IMR-90 (cell line): ENCODE measurements at regions not wholly inside any gene's neighbourhood (a gene's known extent, or its start where the extent isn't known, plus 50 kb on each side); places are given as distances from the start of the nearest gene placed in this dataset.

ENCODE experiments used
- ATAC-seq: fragments of 200-7000 bp; cut with Tn5 transposase; 2 replicates; pipeline ENCODE4 v1.9.1; 2020; ENCODE audit warnings: low read depth, mild to moderate bottlenecking, moderate library complexity
- BruUV-seq: library from RNA; stranded (reverse); fragments of 400-500 nt; replicated peaks from 2 replicates; lab custom pipeline; 2021; lab: Mats Ljungman, UMichigan
- CTCF ChIA-PET: fragments of 300-600 bp; formaldehyde crosslinking; extraction: SDS; loops from one replicate; lab custom pipeline; 2021; ENCODE audit warnings: antibody characterized with exemption; lab: Yijun Ruan, JAX
- POLR2A ChIA-PET: fragments of 300-600 bp; sonication (Branson Sonifier 250); formaldehyde crosslinking; loops from one replicate; lab custom pipeline; 2022; ENCODE audit warnings: antibody characterized with exemption; ENCODE audit not compliant: unreplicated experiment; lab: Charles Lee
- DNase-seq: peaks from one replicate; pipeline ENCODE4 v3.0.0; 2013
- H2AFZ ChIP-seq: replicated peaks from 2 replicates; pipeline ENCODE3; 2013; ENCODE audit warnings: low read length, mild to moderate bottlenecking; ENCODE audit not compliant: poor library complexity
- H2AK5ac ChIP-seq: 2 replicates; pipeline ENCODE4 v1.6.1; 2013; ENCODE audit warnings: low read depth, low read length, inconsistent platforms
- H2AK9ac ChIP-seq: replicated peaks from 2 replicates; pipeline ENCODE3; 2013; ENCODE audit warnings: mild to moderate bottlenecking, low read depth, low read length, moderate library complexity; ENCODE audit not compliant: poor library complexity
- H2BK120ac ChIP-seq: 2 replicates; pipeline ENCODE4 v1.6.1; 2013; ENCODE audit warnings: low read depth, low read length, inconsistent platforms
- H2BK15ac ChIP-seq: 3 replicates; pipeline ENCODE4 v1.6.1; 2013; ENCODE audit warnings: low read depth, low read length, inconsistent platforms
- H2BK20ac ChIP-seq: 2 replicates; pipeline ENCODE4 v1.6.1; 2013; ENCODE audit warnings: low read depth, mild to moderate bottlenecking, inconsistent platforms, low read length, moderate library complexity
- H2BK5ac ChIP-seq: 2 replicates; pipeline ENCODE4 v1.6.1; 2013; ENCODE audit warnings: mild to moderate bottlenecking, low read depth, low read length, inconsistent platforms; ENCODE audit not compliant: poor library complexity, severe bottlenecking
- H3K14ac ChIP-seq: replicated peaks from 2 replicates; pipeline ENCODE4 v1.6.1; 2013; ENCODE audit warnings: low read depth, low read length, inconsistent platforms
- H3K18ac ChIP-seq: 2 replicates; pipeline ENCODE4 v1.6.1; 2013; ENCODE audit warnings: low read depth, low read length, control low read depth
- H3K23ac ChIP-seq: 2 replicates; pipeline ENCODE4 v1.6.1; 2013; ENCODE audit warnings: low read depth, low read length, inconsistent platforms
- H3K27ac ChIP-seq: 2 replicates; pipeline ENCODE4 v1.5.1; 2013; ENCODE audit warnings: mild to moderate bottlenecking, control low read depth, low read length; ENCODE audit not compliant: insufficient read depth
- H3K27me3 ChIP-seq: 2 replicates; pipeline ENCODE4 v1.6.1; 2013; ENCODE audit warnings: low read length; ENCODE audit not compliant: control insufficient read depth, insufficient read depth
- H3K36me3 ChIP-seq: 2 replicates; pipeline ENCODE4 v1.6.1; 2013; ENCODE audit warnings: low read length, mixed read lengths; ENCODE audit not compliant: control insufficient read depth, insufficient read depth
- H3K4ac ChIP-seq: 2 replicates; pipeline ENCODE4 v1.6.1; 2013; ENCODE audit warnings: low read depth, low read length, inconsistent platforms
- H3K4me1 ChIP-seq: 2 replicates; pipeline ENCODE4 v1.6.1; 2013; ENCODE audit warnings: low read length, mixed read lengths; ENCODE audit not compliant: control insufficient read depth, insufficient read depth
- H3K4me2 ChIP-seq: 2 replicates; pipeline ENCODE4 v1.6.1; 2013; ENCODE audit warnings: low read depth, mild to moderate bottlenecking, control low read depth, low read length, moderate library complexity
- H3K4me3 ChIP-seq: 2 replicates; pipeline ENCODE4 v1.5.1; 2013; ENCODE audit warnings: low read depth, mild to moderate bottlenecking, control low read depth, low read length, moderate library complexity; ENCODE audit not compliant: insufficient read depth
- H3K56ac ChIP-seq: 2 replicates; pipeline ENCODE4 v1.6.1; 2013; ENCODE audit warnings: low read length, inconsistent platforms; ENCODE audit not compliant: insufficient read depth; ENCODE audit errors: extremely low read depth
- H3K79me1 ChIP-seq, 2 experiments: 2 replicates each; pipeline ENCODE4 v1.6.1; 2013; ENCODE audit warnings: low read length in 2 of 2, inconsistent platforms in 1 of 2, low read depth in 1 of 2
- H3K9ac ChIP-seq: 2 replicates; pipeline ENCODE4 v1.6.1; 2013; ENCODE audit warnings: low read depth, low read length, control low read depth
- H3K9me1 ChIP-seq: 2 replicates; pipeline ENCODE4 v1.6.1; 2013; ENCODE audit warnings: low read length, inconsistent platforms; ENCODE audit not compliant: insufficient read depth
- H3K9me3 ChIP-seq: 2 replicates; pipeline ENCODE4 v1.6.1; 2013; ENCODE audit warnings: low read length; ENCODE audit not compliant: control insufficient read depth, insufficient read depth
- H4K20me1 ChIP-seq: 2 replicates; pipeline ENCODE4 v1.6.1; 2013; ENCODE audit warnings: low read length, inconsistent platforms; ENCODE audit not compliant: insufficient read depth
- H4K5ac ChIP-seq: 2 replicates; pipeline ENCODE4 v1.6.1; 2013; ENCODE audit warnings: mild to moderate bottlenecking, low read depth, low read length, control low read depth
- H4K8ac ChIP-seq, 2 experiments: 2 replicates each; pipeline ENCODE4 v1.6.1; 2013; ENCODE audit warnings: low read depth in 2 of 2, low read length in 2 of 2, control low read depth in 1 of 2, inconsistent platforms in 1 of 2
- H4K91ac ChIP-seq: 2 replicates; pipeline ENCODE4 v1.6.1; 2013; ENCODE audit warnings: low read depth, low read length, inconsistent platforms; ENCODE audit not compliant: insufficient read depth
- MXI1 ChIP-seq: IDR thresholded peaks from 2 replicates; pipeline ENCODE4 v1.6.1; 2012; ENCODE audit warnings: low read depth, mild to moderate bottlenecking, low read length, moderate library complexity, borderline replicate concordance
- WGBS, 2 experiments: methylation state at CpG; one replicate each; pipeline versions ENCODE4 v1.1.5 to v1.1.7; 2013; ENCODE audit warnings: missing lambda C conversion rate in 2 of 2; ENCODE audit not compliant: insufficient read length in 1 of 2; ENCODE audit errors: extremely low coverage in 2 of 2; 5-methylcytosine and 5-hydroxymethylcytosine counted together
- dilution Hi-C: fragments of 300-500 bp; cut with HindIII; formaldehyde crosslinking; loops from one replicate; pipeline ENCODE4 v1.14.3; 2018; ENCODE audit warnings: low sequenced_read_pairs; ENCODE audit not compliant: unreplicated experiment
- in situ Hi-C: fragments of 300-500 bp; cut with MboI; formaldehyde crosslinking; loops from 3 replicates; pipeline ENCODE4 v1.14.3; 2019; ENCODE audit warnings: low sequenced_read_pairs, inconsistent platforms, mixed read lengths
- intact Hi-C: fragments of 100-400 bp; cut with micrococcal nuclease; formaldehyde crosslinking; loops from 2 replicates; pipeline ENCODE4 v1.10.0; 2022

DNA sequence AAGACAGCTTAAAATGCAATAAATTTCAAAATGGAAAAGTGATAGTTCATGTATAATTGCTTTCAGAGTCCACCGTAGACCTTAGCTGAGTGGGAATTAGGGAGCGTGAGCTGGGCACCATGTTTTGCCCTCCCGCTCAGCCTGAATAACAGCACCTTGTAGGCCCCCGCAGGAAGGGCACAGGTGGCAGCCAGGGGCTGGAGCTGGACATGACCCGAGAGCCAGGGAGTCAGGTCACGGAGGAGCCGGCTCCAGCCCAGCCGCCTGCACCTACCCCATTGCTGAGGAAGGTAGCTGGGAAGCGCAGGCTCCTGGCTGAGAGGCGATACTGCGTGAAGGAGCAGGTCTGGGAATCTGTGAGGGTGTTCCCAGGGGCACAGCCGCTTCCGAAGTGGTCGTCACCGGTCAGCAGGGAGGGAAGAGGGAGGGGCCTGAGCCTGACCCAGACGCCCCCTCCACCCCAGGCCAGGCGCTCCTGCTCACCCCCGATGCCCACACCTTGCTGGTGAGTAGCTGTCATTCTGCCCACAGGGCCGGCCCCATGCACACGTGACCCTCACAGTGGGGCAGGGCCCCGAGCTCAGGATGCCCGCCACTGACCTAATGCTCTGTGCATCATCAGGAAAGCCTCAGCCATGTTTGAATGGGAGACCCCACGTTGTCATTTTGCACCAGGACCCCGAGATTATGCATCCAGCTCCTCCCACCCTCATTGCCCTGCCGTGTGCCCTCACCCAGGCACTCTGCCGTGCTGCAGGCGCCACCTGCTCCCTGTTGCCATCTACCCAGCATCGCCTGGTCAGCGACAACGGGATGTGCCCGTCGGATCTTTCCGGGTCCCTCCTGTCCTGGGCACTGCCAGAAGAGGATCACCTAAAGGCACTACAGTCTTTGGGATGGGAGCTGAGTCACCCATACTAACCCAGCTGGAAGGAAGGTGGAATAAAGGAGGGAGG is 129.2 kb upstream of the TCERG1L start:
- Histone ChIP-seq H3K4me3 (no peak overlapping the region), H3K14ac (no peak overlapping the region), H2AFZ (no peak overlapping the region), H3K9me1 (no peaks in the 10 kb centered on the region), H2BK5ac (no peak overlapping the region), H3K9ac (no peak overlapping the region), H3K36me3 (no peaks in the 10 kb centered on the region), H3K4me2 (no peak overlapping the region), H3K27me3 (no peaks in the 10 kb centered on the region), H3K56ac (no peak overlapping the region), H2BK120ac (no peak overlapping the region), H4K5ac (no peak overlapping the region), H4K8ac (no peak overlapping the region), H3K18ac (no peak overlapping the region), H3K79me1 (no peaks in the 10 kb centered on the region), H2AK9ac (no peak overlapping the region), H3K23ac (no peak overlapping the region), H4K20me1 (no peaks in the 10 kb centered on the region), H3K9me3 (peaks cover 48% of the 10 kb centered on the region), H2AK5ac (no peak overlapping the region), H2BK15ac (no peak overlapping the region), H3K4ac (no peak overlapping the region), H3K27ac (no peak overlapping the region), H4K91ac (no peak overlapping the region), H2BK20ac (no peak overlapping the region), H3K4me1 (no peaks in the 10 kb centered on the region)
- dilution Hi-C loops: no loop called here
- no peak for TF ChIP-seq MXI1
- ATAC-seq: no peak
- in situ Hi-C loops: no loop called here
- intact Hi-C loops: no loop called here
- CTCF ChIA-PET: no interaction called here
- 49% methylated on average over 3 of the region's 33 CpGs; no CpG with 5 or more reads in 1 of the 2 experiments for WGBS, 2 experiments
- BruUV-seq: no TSS peak
- POLR2A ChIA-PET: no interaction called here
- no peak for DNase-seq
